Dedifferentiated amniotic fluid mesenchymal stem cell (primary cell): ENCODE measurements at regions not wholly inside any gene's neighbourhood (a gene's known extent, or its start where the extent isn't known, plus 50 kb on each side); places are given as distances from the start of the nearest gene placed in this dataset.
"Not testable (repeated sequence)": the region's sequence is repeated elsewhere in the genome, so short reads cannot be mapped to it uniquely, and the experiment has no call there.

Experiments
- DNase-seq: peaks from one replicate; pipeline ENCODE4 v3.0.0-alpha.2; 2016; ENCODE audit errors: extremely low spot score

DNA sequence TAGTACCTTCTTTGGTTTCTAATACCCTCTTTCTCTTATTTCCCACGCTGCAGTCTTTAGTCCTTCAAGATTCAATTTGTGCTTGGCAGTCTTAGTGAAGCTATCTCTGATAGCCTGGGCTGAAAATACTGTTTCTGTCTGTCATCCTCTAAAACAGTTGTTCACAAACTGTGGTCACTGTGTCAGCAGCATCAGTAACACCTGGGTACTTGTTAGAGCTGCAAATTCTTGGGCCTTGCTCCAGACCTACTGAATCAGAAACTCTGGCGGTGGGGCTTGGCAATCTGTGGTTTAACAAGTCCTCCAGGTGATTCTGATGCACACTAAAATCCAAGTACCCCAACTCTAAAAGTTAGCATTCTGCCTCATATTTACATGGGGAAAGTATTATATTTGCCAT lies 217.5 kb upstream of the SEL1L start:
- no peak for DNase-seq

DNA sequence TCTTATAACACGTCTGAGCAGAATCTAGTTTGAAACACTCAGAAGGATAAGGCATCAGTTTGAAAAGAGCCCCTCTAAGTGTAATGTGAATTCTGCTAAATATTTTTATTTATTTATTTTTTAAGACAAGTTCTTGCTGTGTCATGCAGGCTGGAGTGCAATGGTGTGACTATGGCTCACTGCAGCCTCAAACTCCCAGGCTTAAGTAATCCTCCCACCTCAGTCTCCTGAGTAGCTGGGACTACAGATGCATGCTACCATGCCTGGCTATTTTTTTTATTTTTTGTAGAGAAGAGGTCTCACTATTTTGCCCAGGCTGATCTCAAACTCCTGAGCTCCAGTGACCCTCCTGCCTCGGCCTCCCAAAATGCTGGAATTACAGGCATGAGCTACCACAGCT lies 225.9 kb upstream of the SEL1L start:
- no peak for DNase-seq

DNA sequence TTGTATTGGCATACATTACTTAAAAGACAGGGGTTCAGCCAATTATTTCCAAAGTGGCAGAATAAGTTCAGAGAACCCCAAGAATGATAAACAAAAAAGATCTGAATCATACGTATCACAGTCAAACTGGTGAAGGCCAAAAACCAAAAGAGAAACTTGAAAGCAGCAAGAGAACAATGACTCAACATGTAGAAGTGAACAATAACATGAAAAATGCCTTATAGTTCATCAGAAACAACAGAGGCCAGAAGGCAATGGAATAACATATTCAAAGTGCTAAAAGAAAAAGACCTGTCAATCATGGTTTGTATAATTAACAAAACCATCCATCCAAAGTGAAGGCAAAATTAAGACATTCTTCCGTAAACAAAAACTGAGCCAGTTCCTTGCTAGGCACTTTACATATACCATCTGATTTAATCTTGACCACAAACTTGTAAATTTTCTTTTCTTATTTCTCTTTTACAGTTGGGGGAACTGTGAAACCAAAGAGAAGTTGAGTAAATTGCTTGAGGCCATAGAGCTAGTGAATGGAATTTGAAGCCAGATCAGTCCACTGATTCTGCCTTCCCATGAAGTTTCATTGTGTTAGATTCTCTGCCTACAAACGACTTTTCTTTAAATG lies 232.1 kb upstream of the SEL1L start:
- no peak for DNase-seq

DNA sequence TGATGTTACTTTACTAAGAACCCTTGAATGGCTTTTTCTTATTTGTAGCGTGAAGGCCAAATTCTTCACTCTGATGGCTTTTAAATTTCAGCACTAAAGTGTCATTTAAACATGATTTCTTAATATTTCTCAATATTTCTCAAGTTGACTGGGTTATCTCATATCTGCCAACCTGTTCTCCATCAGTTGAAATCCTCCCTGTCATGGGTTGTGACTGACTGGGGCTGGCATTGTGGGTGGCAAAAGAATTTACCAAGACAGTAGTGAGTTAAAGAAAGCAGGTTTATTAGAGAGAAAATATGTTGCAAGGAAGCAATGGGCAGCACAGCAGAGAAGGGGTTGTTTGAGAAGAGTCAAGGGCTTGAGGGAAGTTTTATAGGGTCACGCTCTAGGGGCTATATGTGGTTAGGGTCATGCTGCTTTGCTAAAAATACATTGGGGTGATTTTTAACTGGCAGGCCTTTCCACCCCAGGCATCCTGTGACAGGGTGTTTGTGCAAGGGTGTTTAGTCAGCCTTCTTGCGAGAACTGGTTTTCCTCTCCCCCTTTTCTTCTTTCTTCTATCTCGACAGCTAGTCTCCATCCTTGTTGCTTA lies 232.8 kb upstream of the SEL1L start:
- DNase-seq, result no peak

DNA sequence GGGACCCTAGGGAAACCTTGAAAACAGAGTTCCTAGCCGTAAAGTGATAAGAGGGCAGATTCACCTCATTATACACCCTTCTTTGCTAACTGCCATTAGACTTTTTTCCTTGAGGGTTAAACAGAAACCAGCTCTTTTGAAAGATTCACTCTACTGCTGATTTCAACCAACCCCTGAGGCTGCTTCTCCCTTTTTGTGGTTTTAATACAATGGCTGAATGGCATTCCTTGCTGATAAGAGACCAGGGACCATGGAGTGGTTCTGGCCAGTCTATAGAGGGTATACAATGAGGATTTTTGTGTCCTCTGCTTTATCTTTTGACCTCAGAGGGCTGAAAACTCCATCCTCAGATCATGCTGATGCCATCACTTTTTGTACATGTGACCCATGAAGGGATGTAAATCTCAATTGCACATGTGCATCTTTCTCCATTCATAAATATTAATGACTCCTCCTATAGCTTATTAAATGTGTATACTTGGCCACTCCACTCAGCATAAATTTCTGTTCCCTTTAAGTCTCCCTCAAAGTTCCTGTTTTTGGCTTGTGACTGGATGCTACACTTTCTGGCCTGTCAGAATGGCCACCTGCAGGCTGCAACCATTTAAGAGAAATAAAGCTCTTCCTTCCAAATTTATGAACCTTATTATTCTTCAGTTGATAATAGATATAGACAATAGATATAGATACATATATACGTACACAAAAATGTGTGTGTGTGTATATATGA lies 233.8 kb upstream of the SEL1L start:
- DNase-seq, result no peak

- no peak for DNase-seq
Observed at GRCh38 chr14:81771651-81772275, 238.1 kb upstream of the SEL1L start.

GRCh38 chr14:81772381-81772780 lies 238.7 kb upstream of the SEL1L start:
- no peak for DNase-seq

- DNase-seq, result no peak
Observed at GRCh38 chr14:81776531-81776930, 242.9 kb upstream of the SEL1L start.

DNA sequence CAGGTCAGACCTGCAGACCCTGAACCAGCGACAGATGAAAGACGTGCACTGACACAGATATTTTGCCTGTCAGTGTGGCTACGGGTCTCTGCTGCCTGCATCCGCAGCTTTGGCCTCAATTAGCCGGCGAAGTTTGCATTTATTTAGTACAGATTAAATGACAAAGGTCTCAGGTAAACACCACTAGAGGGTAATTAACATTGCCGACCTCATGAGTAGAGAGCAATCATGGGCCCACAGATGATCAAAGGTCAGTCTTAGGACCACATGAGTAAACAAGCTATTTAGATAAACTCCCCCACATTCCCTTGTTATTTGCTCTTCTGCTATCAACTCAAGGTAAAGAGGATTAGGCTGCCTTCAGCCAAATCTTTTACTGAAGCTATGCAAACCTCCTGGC lies 248.1 kb upstream of the SEL1L start:
- not testable (repeated sequence) for DNase-seq

DNA sequence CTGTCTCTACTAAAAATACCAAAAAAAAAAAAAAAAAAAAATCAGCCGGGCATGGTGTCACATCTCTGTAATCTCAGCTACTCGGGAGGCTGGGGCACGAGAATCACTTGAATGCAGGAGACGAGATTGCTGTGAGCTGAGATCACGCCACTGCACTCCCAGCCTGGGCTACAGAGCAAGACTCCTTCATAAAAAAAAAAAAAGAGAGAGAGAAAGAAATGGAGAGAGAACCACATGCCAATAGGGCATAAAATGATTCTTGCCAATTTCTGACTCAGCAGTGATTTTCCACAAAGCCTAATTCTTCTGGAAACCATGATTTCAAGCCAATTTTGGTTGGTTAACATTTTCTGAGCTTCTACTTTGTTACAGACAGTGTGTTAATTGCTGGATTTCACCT lies 250.4 kb upstream of the SEL1L start:
- no peak for DNase-seq

GRCh38 chr14:81797315-81797714 lies 263.7 kb upstream of the SEL1L start:
- DNase-seq, result no peak

- DNase-seq, result no peak
Observed at GRCh38 chr14:81801921-81802320, 268.3 kb upstream of the SEL1L start.

DNA sequence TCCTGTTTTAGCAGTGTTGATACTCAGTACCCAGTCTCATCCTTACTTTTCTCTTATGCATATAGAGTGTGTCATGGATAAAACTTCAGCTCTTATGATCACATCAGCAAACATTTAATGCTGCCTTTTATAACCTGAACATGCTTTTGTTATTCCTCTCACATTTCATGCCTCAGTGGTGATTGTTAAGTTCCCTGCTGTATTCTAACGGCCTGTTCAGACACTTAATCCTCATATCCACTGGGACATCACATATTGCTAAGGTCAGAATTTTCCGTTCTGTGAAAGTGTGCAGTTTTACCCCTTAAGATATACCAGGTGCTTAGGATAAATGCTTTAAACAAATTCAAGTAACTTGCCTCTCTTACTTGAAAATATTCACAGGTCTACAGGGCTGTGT lies 268.7 kb upstream of the SEL1L start:
- no peak for DNase-seq

- no peak for DNase-seq
Observed at GRCh38 chr14:81805785-81806184, 272.1 kb upstream of the SEL1L start.

GRCh38 chr14:81811705-81812269 lies 278.1 kb upstream of the SEL1L start:
- DNase-seq, result no peak

GRCh38 chr14:81818271-81818670 lies 284.6 kb upstream of the SEL1L start:
- DNase-seq, result no peak

GRCh38 chr14:81819344-81819743 lies 285.7 kb upstream of the SEL1L start:
- no peak for DNase-seq

- no peak for DNase-seq
Observed at GRCh38 chr14:81819910-81820309, 286.3 kb upstream of the SEL1L start.

DNA sequence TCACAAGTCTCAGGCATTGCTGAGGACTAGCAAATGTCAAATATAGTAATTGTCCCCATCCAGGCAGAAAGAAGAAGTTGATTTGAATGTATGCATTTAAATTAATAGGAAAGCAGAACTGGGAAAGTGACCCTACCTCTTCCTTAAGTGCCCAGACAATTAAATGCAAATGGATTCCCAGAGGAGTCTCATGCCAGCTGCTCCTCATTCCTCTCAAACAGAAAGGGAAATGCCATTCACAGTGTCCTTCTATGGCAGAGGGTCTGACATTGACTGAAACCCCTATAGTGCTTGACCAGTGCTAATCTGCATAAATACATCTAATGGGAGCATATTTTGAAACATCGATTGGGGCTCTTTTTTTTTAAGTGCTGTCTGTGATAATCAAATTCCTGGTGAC lies 292.4 kb upstream of the SEL1L start:
- DNase-seq, result no peak

DNA sequence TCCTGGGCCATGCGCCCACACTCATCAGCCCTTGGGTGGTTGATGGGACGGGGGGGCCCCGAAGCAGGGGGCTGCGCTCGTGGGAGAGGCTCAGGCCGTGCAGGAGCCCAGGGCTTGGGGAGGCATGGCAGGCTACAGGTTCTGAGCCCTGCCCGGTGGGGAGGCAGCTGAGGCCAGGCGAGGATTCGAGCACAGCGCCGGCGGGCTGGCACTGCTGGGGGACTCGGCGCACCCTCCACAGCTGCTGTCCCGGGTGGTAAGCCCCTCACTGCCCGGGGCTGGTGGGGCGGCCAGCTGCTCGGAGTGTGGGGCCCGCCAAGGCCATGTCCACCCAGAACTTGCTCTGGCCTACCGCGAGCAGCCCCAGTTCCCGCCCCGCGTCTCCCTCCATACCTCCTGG lies 295.8 kb upstream of the SEL1L start:
- no peak for DNase-seq

GRCh38 chr14:81831128-81831820 lies 297.6 kb upstream of the SEL1L start:
- no peak for DNase-seq

DNA sequence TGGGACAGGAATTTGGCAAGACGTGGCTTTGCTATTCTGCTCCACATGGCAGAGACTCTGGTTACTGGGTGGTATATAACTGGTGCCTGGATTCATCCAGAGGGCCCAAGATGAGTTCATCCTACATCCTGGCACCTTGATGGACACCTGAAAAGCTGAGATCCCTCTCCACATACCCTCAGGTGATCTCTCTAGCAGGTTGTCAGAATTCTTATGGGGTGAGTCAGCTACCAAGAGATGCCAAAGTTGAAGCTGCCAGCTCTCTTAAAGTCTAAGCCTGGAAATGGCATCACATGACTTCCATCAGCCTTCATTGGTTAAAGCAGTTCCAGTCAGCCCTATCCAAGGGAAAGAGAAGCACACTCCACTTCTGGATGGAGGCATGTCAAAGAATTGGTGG lies 300.7 kb upstream of the SEL1L start:
- DNase-seq, result no peak
